MM.1S (cell line): ENCODE measurements at regions not wholly inside any gene's neighbourhood (a gene's known extent, or its start where the extent isn't known, plus 50 kb on each side); places are given as distances from the start of the nearest gene placed in this dataset.

Experiments
- EZH2 ChIP-seq: fragments of 300-600 bp; sonication (generic); optimal IDR thresholded peaks from 2 replicates; pipeline ENCODE3; 2017; ENCODE audit warnings: low read depth, mild to moderate bottlenecking, antibody characterized with exemption, low read length, mixed read lengths
- EZH2phosphoT487 ChIP-seq: fragments of 300-600 bp; sonication (generic); IDR thresholded peaks from 2 replicates; pipeline ENCODE4 v1.6.1; 2018; ENCODE audit warnings: antibody characterized with exemption, low read length
- TF ChIP-seq, protein P1 (sequence below): fragments of 300-600 bp; sonication (generic); IDR thresholded peaks from 2 replicates; pipeline ENCODE4 v1.5.1; 2016; ENCODE audit warnings: antibody characterized with exemption, low read length, mixed read lengths

DNA sequence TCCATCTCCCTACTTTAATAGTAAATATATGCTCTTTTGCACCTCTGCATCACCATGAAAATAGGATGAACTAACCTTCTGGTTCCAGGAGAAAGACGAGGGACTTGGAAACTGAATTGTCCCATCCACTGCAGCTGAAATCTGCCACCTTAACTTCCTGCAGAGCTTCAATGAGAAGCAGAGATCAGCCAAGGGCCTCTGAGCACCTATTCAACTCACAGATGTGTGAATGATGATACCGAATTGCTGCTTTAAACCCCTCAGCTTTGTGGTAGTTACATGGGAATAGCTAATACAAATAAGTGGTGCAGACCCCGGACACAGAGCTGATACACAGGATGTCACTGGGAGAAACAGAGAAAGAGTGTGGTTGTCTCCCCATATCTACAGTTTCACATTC lies 616.8 kb downstream of the NCAM2 start:
- TF ChIP-seq, protein P1, sequence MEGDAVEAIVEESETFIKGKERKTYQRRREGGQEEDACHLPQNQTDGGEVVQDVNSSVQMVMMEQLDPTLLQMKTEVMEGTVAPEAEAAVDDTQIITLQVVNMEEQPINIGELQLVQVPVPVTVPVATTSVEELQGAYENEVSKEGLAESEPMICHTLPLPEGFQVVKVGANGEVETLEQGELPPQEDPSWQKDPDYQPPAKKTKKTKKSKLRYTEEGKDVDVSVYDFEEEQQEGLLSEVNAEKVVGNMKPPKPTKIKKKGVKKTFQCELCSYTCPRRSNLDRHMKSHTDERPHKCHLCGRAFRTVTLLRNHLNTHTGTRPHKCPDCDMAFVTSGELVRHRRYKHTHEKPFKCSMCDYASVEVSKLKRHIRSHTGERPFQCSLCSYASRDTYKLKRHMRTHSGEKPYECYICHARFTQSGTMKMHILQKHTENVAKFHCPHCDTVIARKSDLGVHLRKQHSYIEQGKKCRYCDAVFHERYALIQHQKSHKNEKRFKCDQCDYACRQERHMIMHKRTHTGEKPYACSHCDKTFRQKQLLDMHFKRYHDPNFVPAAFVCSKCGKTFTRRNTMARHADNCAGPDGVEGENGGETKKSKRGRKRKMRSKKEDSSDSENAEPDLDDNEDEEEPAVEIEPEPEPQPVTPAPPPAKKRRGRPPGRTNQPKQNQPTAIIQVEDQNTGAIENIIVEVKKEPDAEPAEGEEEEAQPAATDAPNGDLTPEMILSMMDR = no peak
- no peak for TF ChIP-seq EZH2phosphoT487
- TF ChIP-seq EZH2 = no peak
